Erythroblast (primary cell): ENCODE measurements at regions not wholly inside any gene's neighbourhood (a gene's known extent, or its start where the extent isn't known, plus 50 kb on each side); places are given as distances from the start of the nearest gene placed in this dataset.

ENCODE experiments used
- GATA1 ChIP-seq: IDR thresholded peaks from 2 replicates; pipeline ENCODE4 v1.6.1; 2011; ENCODE audit warnings: low read depth, mild to moderate bottlenecking, control low read depth, low read length, moderate library complexity
- POLR2A ChIP-seq: IDR thresholded peaks from 2 replicates; pipeline ENCODE4 v1.6.1; 2011; ENCODE audit warnings: mild to moderate bottlenecking, low read length

DNA sequence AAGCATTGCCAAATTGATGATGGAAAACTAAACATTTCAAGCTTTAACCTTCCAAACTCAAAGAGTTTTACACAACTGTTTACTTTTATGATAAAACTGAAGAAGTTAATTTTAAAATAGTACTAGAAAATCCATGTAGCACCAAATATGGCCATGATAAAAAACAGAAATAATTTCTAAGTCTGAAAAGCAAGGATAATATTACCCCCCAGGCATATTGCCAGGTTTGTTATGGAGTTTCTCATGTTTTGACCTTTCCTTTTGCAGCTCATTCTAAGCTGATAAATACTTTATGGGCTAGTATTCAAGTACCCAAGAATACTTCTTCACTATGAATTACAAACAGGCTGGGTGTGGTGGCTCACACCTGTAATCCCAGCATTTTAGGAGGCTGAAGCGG is 209.9 kb upstream of the ZFP64 start:
- TF ChIP-seq POLR2A (no peak), GATA1 (no peak)
